ENCODE measurements at regions not wholly inside any gene's neighbourhood (a gene's known extent, or its start where the extent isn't known, plus 50 kb on each side); places are given as distances from the start of the nearest gene placed in this dataset.

GRCh38 chr5:93960042-93960441, 218.6 kb upstream of the POU5F2 start:
- Histone ChIP-seq H3K27ac (ENCODE audit: insufficient read depth, low read depth, low read length) (no peak overlapping the region), H4K20me1 (replicated peaks; ENCODE audit: control insufficient read depth, extremely low read depth, insufficient read depth, low read length) (no peaks in the 10 kb centered on the region), H3K9me3 (replicated peaks; ENCODE audit: control insufficient read depth, insufficient read depth, low read length) (no peaks in the 10 kb centered on the region), H2AFZ (ENCODE audit: low read depth, low read length) (no peak overlapping the region), H3K79me2 (ENCODE audit: control insufficient read depth, insufficient read depth, low read length) (no peaks in the 10 kb centered on the region), H3K4me3 (replicated peaks in 1 of 3; ENCODE audit: insufficient read depth in 1 of 3, low read depth in 1 of 3, low read length in 3 of 3) (no peak overlapping the region), H3K4me2 (ENCODE audit: insufficient read depth, low read length) (no peak overlapping the region), H3K27me3 (ENCODE audit: control insufficient read depth in 2 of 2, insufficient read depth in 2 of 2, low read length in 2 of 2) (no peaks in the 10 kb centered on the region), H3K9ac (replicated peaks; ENCODE audit: extremely low read depth, insufficient read depth, low read length) (no peak overlapping the region), H3K9me1 (replicated peaks; ENCODE audit: control insufficient read depth, extremely low read depth, insufficient read depth, low read length) (no peaks in the 10 kb centered on the region), H3K36me3 (ENCODE audit: control insufficient read depth in 2 of 2, extremely low read depth in 1 of 2, insufficient read depth in 2 of 2, low read length in 2 of 2) (no peaks in the 10 kb centered on the region), H3K4me1 (ENCODE audit: control insufficient read depth, extremely low read depth, insufficient read depth, low read length) (no peaks in the 10 kb centered on the region)
- DNase-seq (ENCODE audit: low read depth, low spot score) (no peak), FAIRE-seq (no peak)
- no TSS peak for BruUV-seq (replicated peaks)
- POLR2A ChIA-PET = no interaction called here
- dilution Hi-C loops (cut with MboI; ENCODE audit: extremely low pct_ligation_motif_present, low sequenced_read_pairs) (no loop called here), intact Hi-C loops (cut with micrococcal nuclease) (no loop called here)
- CTCF ChIA-PET = interaction anchor here (0.6 kb wide), 1 partner anchor 325 kb away, joined by 3 read pairs; no protein-coding TSS in a partner anchor
- no peak for TF ChIP-seq JUN (IDR thresholded peaks at IDR 0.05; ENCODE audit: borderline replicate concordance, insufficient read depth, insufficient read length, low read depth)
- TF ChIP-seq CTCF (IDR thresholded peaks at IDR 0.05; ENCODE audit: extremely low read depth in 1 of 2, insufficient read depth in 1 of 2, low read depth in 1 of 2, low read length in 2 of 2) = no peak

GRCh38 chr5:93956006-93956405, 214.6 kb upstream of the POU5F2 start:
- Histone ChIP-seq H3K27ac (ENCODE audit: insufficient read depth, low read depth, low read length) (no peak overlapping the region), H3K4me2 (ENCODE audit: insufficient read depth, low read length) (no peak overlapping the region), H3K27me3 (ENCODE audit: control insufficient read depth in 2 of 2, insufficient read depth in 2 of 2, low read length in 2 of 2) (no peaks in the 10 kb centered on the region), H3K36me3 (ENCODE audit: control insufficient read depth in 2 of 2, extremely low read depth in 1 of 2, insufficient read depth in 2 of 2, low read length in 2 of 2) (no peaks in the 10 kb centered on the region), H3K9me1 (replicated peaks; ENCODE audit: control insufficient read depth, extremely low read depth, insufficient read depth, low read length) (no peaks in the 10 kb centered on the region), H2AFZ (ENCODE audit: low read depth, low read length) (no peak overlapping the region), H3K4me3 (replicated peaks in 1 of 3; ENCODE audit: insufficient read depth in 1 of 3, low read depth in 1 of 3, low read length in 3 of 3) (no peak overlapping the region), H3K4me1 (ENCODE audit: control insufficient read depth, extremely low read depth, insufficient read depth, low read length) (no peaks in the 10 kb centered on the region), H3K79me2 (ENCODE audit: control insufficient read depth, insufficient read depth, low read length) (no peaks in the 10 kb centered on the region), H3K9me3 (replicated peaks; ENCODE audit: control insufficient read depth, insufficient read depth, low read length) (no peaks in the 10 kb centered on the region), H4K20me1 (replicated peaks; ENCODE audit: control insufficient read depth, extremely low read depth, insufficient read depth, low read length) (no peaks in the 10 kb centered on the region), H3K9ac (replicated peaks; ENCODE audit: extremely low read depth, insufficient read depth, low read length) (no peak overlapping the region)
- FAIRE-seq (no peak), DNase-seq (ENCODE audit: low read depth, low spot score) (no peak)
- TF ChIP-seq MYC (IDR thresholded peaks at IDR 0.05; ENCODE audit: low read depth, low read length) = no peak
- dilution Hi-C loops (cut with MboI; ENCODE audit: extremely low pct_ligation_motif_present, low sequenced_read_pairs) = no loop called here
- ChIA-PET POLR2A (no interaction called here), CTCF (no interaction called here)
- intact Hi-C loops (cut with micrococcal nuclease) = no loop called here
- BruUV-seq (replicated peaks) = no TSS peak

Measured in endothelial cell of umbilical vein (primary cell).